ENCODE measurements at regions not wholly inside any gene's neighbourhood (a gene's known extent, or its start where the extent isn't known, plus 50 kb on each side); places are given as distances from the start of the nearest gene placed in this dataset.

GRCh38 chr1:54497338-54497737, 50.7 kb upstream of the ACOT11 start:
- DNase-seq: no peak

GRCh38 chr1:54495954-54496353, 52.1 kb upstream of the ACOT11 start:
- DNase-seq: no peak

- no peak for DNase-seq
Observed at GRCh38 chr1:54493608-54494007, 54.4 kb upstream of the ACOT11 start.

GRCh38 chr1:54490361-54491248, 57.4 kb upstream of the ACOT11 start:
- no peak for DNase-seq

GRCh38 chr1:54489627-54490250, 58.3 kb upstream of the ACOT11 start:
- DNase-seq: no peak

GRCh38 chr1:54488779-54489626, 59.0 kb upstream of the ACOT11 start:
- DNase-seq: peak; percentile 66

GRCh38 chr1:54488065-54488750, 59.8 kb upstream of the ACOT11 start:
- DNase-seq: peak; percentile 62

- no peak for DNase-seq
Observed at GRCh38 chr1:54487571-54488050, 60.4 kb upstream of the ACOT11 start.

- DNase-seq: no peak
Observed at GRCh38 chr1:54486907-54487306, 61.1 kb upstream of the ACOT11 start.

GRCh38 chr1:54485416-54485815, 62.6 kb upstream of the ACOT11 start:
- DNase-seq: no peak

- no peak for DNase-seq
Observed at GRCh38 chr1:54483875-54484437, 64.1 kb upstream of the ACOT11 start.

- peak; percentile 49 for DNase-seq
Observed at GRCh38 chr1:54481201-54481884, 66.7 kb upstream of the ACOT11 start.

- peak; percentile 17 for DNase-seq
Observed at GRCh38 chr1:54480525-54480848, 67.5 kb upstream of the ACOT11 start.

- DNase-seq: no peak
Observed at GRCh38 chr1:54479841-54480524, 68.0 kb upstream of the ACOT11 start.

GRCh38 chr1:54479251-54479650, 68.8 kb upstream of the ACOT11 start:
- DNase-seq: no peak

GRCh38 chr1:54477153-54477561, 70.9 kb upstream of the ACOT11 start:
- no peak for DNase-seq

GRCh38 chr1:54476530-54477109, 70.4 kb upstream of the SSBP3 start:
- DNase-seq: no peak

- no peak for DNase-seq
Observed at GRCh38 chr1:54475946-54476516, 69.8 kb upstream of the SSBP3 start.

GRCh38 chr1:54475357-54475881, 69.2 kb upstream of the SSBP3 start:
- DNase-seq: peak; percentile 52
